Endothelial cell of umbilical vein (primary cell): ENCODE measurements at regions not wholly inside any gene's neighbourhood (a gene's known extent, or its start where the extent isn't known, plus 50 kb on each side); places are given as distances from the start of the nearest gene placed in this dataset.

Experiments used
- BruUV-seq: library from RNA; stranded (reverse); fragments of 400-500 nt; replicated peaks from 2 replicates; lab custom pipeline; 2021; lab: Mats Ljungman, UMichigan
- CTCF ChIA-PET: fragments of 300-600, 350-600 bp; sonication (Branson Sonifier 250); formaldehyde crosslinking; loops from one replicate; lab custom pipeline; 2021; ENCODE audit warnings: antibody characterized with exemption, inconsistent platforms; lab: Charles Lee
- POLR2A ChIA-PET: fragments of 300-600, 350-600 bp; sonication (Branson Sonifier 250); formaldehyde crosslinking; loops from one replicate; lab custom pipeline; 2021; ENCODE audit warnings: antibody characterized with exemption, inconsistent platforms; lab: Charles Lee
- DNase-seq: peaks from one replicate; pipeline ENCODE4 v3.0.0-alpha.2; 2011; ENCODE audit warnings: low read depth, low spot score
- FAIRE-seq: peaks from 2 replicates; lab custom pipeline; 2011; peaks lifted over from hg19 to GRCh38; lab: Jason Lieb, UNC
- H2AFZ ChIP-seq: 2 replicates; pipeline ENCODE4 v1.6.0; 2012; ENCODE audit warnings: low read depth, low read length, control low read depth, inconsistent platforms
- H3K27ac ChIP-seq: 2 replicates; pipeline ENCODE4 v1.5.1; 2011; ENCODE audit warnings: low read depth, mild to moderate bottlenecking, control low read depth, low read length, moderate library complexity; ENCODE audit not compliant: insufficient read depth
- H3K27me3 ChIP-seq, 2 experiments: 2 replicates each; pipeline versions ENCODE4 v1.6.0 to v1.6.1; 2011; ENCODE audit warnings: low read length in 2 of 2, mixed read lengths in 1 of 2; ENCODE audit not compliant: control insufficient read depth in 2 of 2, insufficient read depth in 2 of 2
- H3K36me3 ChIP-seq, 2 experiments: 2 replicates in 1 of 2; 3 replicates in 1 of 2; pipeline ENCODE4 v1.5.1; 2011; ENCODE audit warnings: low read length in 2 of 2, mild to moderate bottlenecking in 1 of 2, moderate library complexity in 1 of 2; ENCODE audit not compliant: control insufficient read depth in 2 of 2, insufficient read depth in 2 of 2; ENCODE audit errors: extremely low read depth in 1 of 2
- H3K4me1 ChIP-seq: 3 replicates; pipeline ENCODE4 v1.5.1; 2011; ENCODE audit warnings: mild to moderate bottlenecking, low read length; ENCODE audit not compliant: control insufficient read depth, insufficient read depth; ENCODE audit errors: extremely low read depth
- H3K4me2 ChIP-seq: 2 replicates; pipeline ENCODE4 v1.6.1; 2011; ENCODE audit warnings: low read length, control low read depth, mixed read lengths; ENCODE audit not compliant: insufficient read depth
- H3K4me3 ChIP-seq, 3 experiments: fragments of 200-600 bp in 1 of 3; sonication (generic), shearing (Covaris generic) in 1 of 3; replicated peaks in 1 of 3; 2 replicates each; pipeline ENCODE4 v1.5.1; 2011 to 2016; ENCODE audit warnings: control low read depth in 3 of 3, low read length in 3 of 3, mild to moderate bottlenecking in 2 of 3, inconsistent platforms in 1 of 3, low read depth in 1 of 3, moderate library complexity in 1 of 3; ENCODE audit not compliant: insufficient read depth in 1 of 3
- H3K79me2 ChIP-seq: 2 replicates; pipeline ENCODE4 v1.6.0; 2012; ENCODE audit warnings: low read length, inconsistent platforms; ENCODE audit not compliant: control insufficient read depth, insufficient read depth
- H3K9ac ChIP-seq: replicated peaks from 2 replicates; pipeline ENCODE3; 2011; ENCODE audit warnings: low read length, control low read depth; ENCODE audit not compliant: insufficient read depth; ENCODE audit errors: extremely low read depth
- H3K9me1 ChIP-seq: replicated peaks from 3 replicates; pipeline ENCODE4 v1.6.0; 2011; ENCODE audit warnings: mild to moderate bottlenecking, low read length; ENCODE audit not compliant: control insufficient read depth, insufficient read depth; ENCODE audit errors: extremely low read depth
- H3K9me3 ChIP-seq: replicated peaks from 2 replicates; pipeline ENCODE4 v1.5.1; 2012; ENCODE audit warnings: low read length, inconsistent platforms; ENCODE audit not compliant: control insufficient read depth, insufficient read depth
- H4K20me1 ChIP-seq: replicated peaks from 2 replicates; pipeline ENCODE3; 2011; ENCODE audit warnings: mild to moderate bottlenecking, low read length; ENCODE audit not compliant: control insufficient read depth, insufficient read depth; ENCODE audit errors: extremely low read depth
- EZH2 ChIP-seq: IDR thresholded peaks from 2 replicates; pipeline ENCODE4 v1.6.1; 2012; ENCODE audit warnings: borderline replicate concordance, low read depth, mild to moderate bottlenecking, moderate library complexity, low read length, inconsistent platforms; ENCODE audit not compliant: severe bottlenecking
- MYC ChIP-seq: IDR thresholded peaks from one replicate; pipeline ENCODE4 v1.6.1; 2011; ENCODE audit warnings: mild to moderate bottlenecking, low read depth, low read length
- POLR2A ChIP-seq: IDR thresholded peaks from 2 replicates; pipeline ENCODE4 v1.6.1; 2012; ENCODE audit warnings: low read depth, mild to moderate bottlenecking, control low read depth, low read length
- dilution Hi-C: fragments of 300-500 bp; cut with MboI; formaldehyde crosslinking; loops from one replicate; pipeline ENCODE4 v1.15.0; 2019; ENCODE audit warnings: low sequenced_read_pairs; ENCODE audit not compliant: extremely low pct_ligation_motif_present
- intact Hi-C: fragments of 100-400 bp; cut with micrococcal nuclease; formaldehyde crosslinking; loops from one replicate; pipeline ENCODE4 v1.10.0; 2022
- TF ChIP-seq, protein P1 (sequence below), 2 donors: IDR thresholded peaks; 1 replicate in 1 of 2; 2 replicates in 1 of 2; pipeline ENCODE4 v1.5.1; 2011; ENCODE audit warnings: low read length in 2 of 2, mild to moderate bottlenecking in 2 of 2, moderate library complexity in 2 of 2, control low read depth in 1 of 2, inconsistent platforms in 1 of 2, low read depth in 1 of 2; ENCODE audit not compliant: insufficient read depth in 1 of 2; ENCODE audit errors: extremely low read depth in 1 of 2

DNA sequence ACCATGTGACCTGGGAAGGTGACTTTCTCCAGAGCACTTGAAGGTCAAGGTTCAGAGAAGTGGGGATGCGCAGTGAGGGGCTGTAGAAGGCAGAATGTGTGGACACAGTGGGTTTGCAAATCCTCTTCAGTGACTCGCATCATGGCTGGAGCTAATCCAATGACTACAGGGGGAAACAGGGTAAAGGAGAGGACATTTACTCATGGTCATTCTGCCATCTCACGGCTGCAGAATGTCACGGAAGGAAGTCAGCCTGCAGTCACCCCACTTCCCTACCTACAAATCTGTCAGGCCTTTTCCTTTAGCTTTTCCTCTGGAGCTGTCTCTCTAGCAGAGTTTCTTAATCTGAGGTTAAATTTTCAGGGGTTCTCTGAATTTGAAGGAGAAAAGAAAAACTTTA is 337.6 kb downstream of the CDC5L start:
- no peak overlapping the region for H3K9ac ChIP-seq
- POLR2A ChIA-PET, result no interaction called here
- no peaks in the 10 kb centered on the region for H3K36me3 ChIP-seq
- H3K4me3 ChIP-seq, result no peak overlapping the region
- no peaks in the 10 kb centered on the region for H3K9me3 ChIP-seq
- H3K27me3 ChIP-seq, result no peaks in the 10 kb centered on the region
- no peaks in the 10 kb centered on the region for H3K9me1 ChIP-seq
- CTCF ChIA-PET, result interaction anchor here (0.9 to 2.8 kb wide), 2 partner anchors 69 to 249 kb away, joined by 5 to 9 read pairs; no protein-coding TSS in a partner anchor
- dilution Hi-C loops, result no loop called here
- TF ChIP-seq EZH2, result no peak
- TF ChIP-seq POLR2A, result no peak
- TF ChIP-seq MYC, result no peak
- TF ChIP-seq, protein P1, sequence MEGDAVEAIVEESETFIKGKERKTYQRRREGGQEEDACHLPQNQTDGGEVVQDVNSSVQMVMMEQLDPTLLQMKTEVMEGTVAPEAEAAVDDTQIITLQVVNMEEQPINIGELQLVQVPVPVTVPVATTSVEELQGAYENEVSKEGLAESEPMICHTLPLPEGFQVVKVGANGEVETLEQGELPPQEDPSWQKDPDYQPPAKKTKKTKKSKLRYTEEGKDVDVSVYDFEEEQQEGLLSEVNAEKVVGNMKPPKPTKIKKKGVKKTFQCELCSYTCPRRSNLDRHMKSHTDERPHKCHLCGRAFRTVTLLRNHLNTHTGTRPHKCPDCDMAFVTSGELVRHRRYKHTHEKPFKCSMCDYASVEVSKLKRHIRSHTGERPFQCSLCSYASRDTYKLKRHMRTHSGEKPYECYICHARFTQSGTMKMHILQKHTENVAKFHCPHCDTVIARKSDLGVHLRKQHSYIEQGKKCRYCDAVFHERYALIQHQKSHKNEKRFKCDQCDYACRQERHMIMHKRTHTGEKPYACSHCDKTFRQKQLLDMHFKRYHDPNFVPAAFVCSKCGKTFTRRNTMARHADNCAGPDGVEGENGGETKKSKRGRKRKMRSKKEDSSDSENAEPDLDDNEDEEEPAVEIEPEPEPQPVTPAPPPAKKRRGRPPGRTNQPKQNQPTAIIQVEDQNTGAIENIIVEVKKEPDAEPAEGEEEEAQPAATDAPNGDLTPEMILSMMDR (IDR thresholded peaks at IDR 0.05; ENCODE audit: extremely low read depth in 1 of 2, insufficient read depth in 1 of 2, low read depth in 1 of 2, low read length in 2 of 2), result no peak
- H2AFZ ChIP-seq, result peak overlapping the region; percentile 17
- intact Hi-C loops, result no loop called here
- no peaks in the 10 kb centered on the region for H3K79me2 ChIP-seq
- no peak for FAIRE-seq
- no peak overlapping the region for H3K4me2 ChIP-seq
- H3K27ac ChIP-seq, result no peak overlapping the region
- H4K20me1 ChIP-seq, result no peaks in the 10 kb centered on the region
- no TSS peak for BruUV-seq
- DNase-seq, result peak; percentile 24
- H3K4me1 ChIP-seq, result no peaks in the 10 kb centered on the region
